Effector memory CD4-positive, alpha-beta T cell (primary cell): ENCODE measurements at regions not wholly inside any gene's neighbourhood (a gene's known extent, or its start where the extent isn't known, plus 50 kb on each side); places are given as distances from the start of the nearest gene placed in this dataset.

Experiments used
- DNase-seq, 3 donors: peaks; one replicate each; pipeline ENCODE4 v3.0.0-alpha.2; 2020
- H3K27ac ChIP-seq: 2 replicates; pipeline ENCODE4 v1.7.0; 2013; ENCODE audit warnings: mild to moderate bottlenecking, low read length, moderate library complexity; ENCODE audit not compliant: insufficient read depth, poor library complexity, severe bottlenecking
- H3K27me3 ChIP-seq: replicated peaks from 2 replicates; pipeline ENCODE4 v1.7.0; 2013; ENCODE audit warnings: mild to moderate bottlenecking, low read length; ENCODE audit not compliant: insufficient read depth, control insufficient read depth, poor library complexity, severe bottlenecking
- H3K36me3 ChIP-seq: 2 replicates; pipeline ENCODE4 v1.7.0; 2013; ENCODE audit warnings: mild to moderate bottlenecking, low read length, moderate library complexity; ENCODE audit not compliant: control insufficient read depth, insufficient read depth
- H3K4me1 ChIP-seq: 2 replicates; pipeline ENCODE4 v1.7.0; 2013; ENCODE audit warnings: low read length, mild to moderate bottlenecking; ENCODE audit not compliant: control insufficient read depth, insufficient read depth, poor library complexity, severe bottlenecking
- H3K4me3 ChIP-seq: 2 replicates; pipeline ENCODE4 v1.7.0; 2013; ENCODE audit warnings: low read length, low read depth, mild to moderate bottlenecking; ENCODE audit not compliant: insufficient read depth, poor library complexity, severe bottlenecking
- H3K9me3 ChIP-seq: 2 replicates; pipeline ENCODE4 v1.7.0; 2013; ENCODE audit warnings: mild to moderate bottlenecking, low read length, moderate library complexity; ENCODE audit not compliant: control insufficient read depth

DNA sequence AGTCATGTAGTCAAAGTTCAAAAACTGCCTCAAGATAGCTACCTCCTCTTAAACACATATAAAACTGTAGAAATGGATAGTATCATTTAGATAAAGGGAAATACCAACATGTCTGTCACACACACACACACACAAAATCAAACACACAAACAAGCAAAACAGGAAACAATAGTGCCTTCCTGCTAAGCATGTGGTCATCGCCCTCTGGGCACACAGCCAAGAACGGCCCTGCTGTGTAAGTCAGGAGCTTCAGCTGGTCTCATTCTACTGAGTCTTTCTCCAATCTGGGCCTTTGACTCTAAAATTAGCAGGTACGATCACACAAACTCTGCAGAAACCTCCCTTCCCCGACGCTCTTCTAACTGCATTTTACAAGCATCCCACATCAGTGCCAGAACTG lies 272.2 kb upstream of the CHRNA7 start:
- no peak for DNase-seq
- H3K36me3 ChIP-seq, result no peaks in the 10 kb centered on the region
- no peak overlapping the region for H3K27ac ChIP-seq
- no peaks in the 10 kb centered on the region for H3K27me3 ChIP-seq
- no peak overlapping the region for H3K4me3 ChIP-seq
- H3K4me1 ChIP-seq, result no peaks in the 10 kb centered on the region
- no peaks in the 10 kb centered on the region for H3K9me3 ChIP-seq

DNA sequence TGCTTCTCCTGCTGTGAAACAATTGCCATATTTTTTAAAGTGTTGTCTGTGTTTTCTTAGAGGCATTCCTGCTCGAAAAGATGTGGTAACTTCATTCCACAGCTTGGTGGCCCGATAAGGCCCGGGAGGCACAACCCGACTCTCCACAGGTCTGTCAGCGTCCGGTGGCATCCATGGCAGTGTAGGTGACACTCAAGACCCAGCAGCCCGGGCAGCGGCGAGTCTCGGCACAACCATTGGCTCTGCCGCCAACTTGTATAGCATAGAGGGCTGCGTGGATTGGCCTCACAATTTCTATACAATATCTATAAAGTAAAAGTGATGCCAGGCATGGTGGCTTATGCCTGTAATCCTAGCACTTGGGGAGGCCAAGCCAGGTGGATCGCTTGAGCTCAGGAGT lies 262.3 kb upstream of the CHRNA7 start:
- Histone ChIP-seq H3K36me3 (no peaks in the 10 kb centered on the region), H3K9me3 (no peaks in the 10 kb centered on the region), H3K4me3 (no peak overlapping the region), H3K27me3 (no peaks in the 10 kb centered on the region), H3K27ac (no peak overlapping the region), H3K4me1 (no peaks in the 10 kb centered on the region)
- no peak for DNase-seq

- Histone ChIP-seq H3K4me1 (no peaks in the 10 kb centered on the region), H3K27me3 (no peaks in the 10 kb centered on the region), H3K27ac (no peak overlapping the region)
Measured at GRCh38 chr15:31774045-31774444, 256.3 kb upstream of the CHRNA7 start.

GRCh38 chr15:31776039-31776438 lies 254.3 kb upstream of the CHRNA7 start:
- Histone ChIP-seq H3K27ac (no peak overlapping the region), H3K9me3 (no peaks in the 10 kb centered on the region), H3K27me3 (no peaks in the 10 kb centered on the region), H3K4me1 (no peaks in the 10 kb centered on the region), H3K4me3 (no peak overlapping the region), H3K36me3 (no peaks in the 10 kb centered on the region)
- no peak for DNase-seq

More at GRCh38 chr15:31774045-31774444, 256.3 kb upstream of the CHRNA7 start:
- DNase-seq, result no peak
- Histone ChIP-seq H3K9me3 (no peaks in the 10 kb centered on the region), H3K4me3 (no peak overlapping the region), H3K36me3 (no peaks in the 10 kb centered on the region)

- DNase-seq, result no peak
- no peaks in the 10 kb centered on the region for H3K27me3 ChIP-seq
- H3K27ac ChIP-seq, result no peak overlapping the region
- H3K4me3 ChIP-seq, result no peak overlapping the region
- H3K4me1 ChIP-seq, result no peaks in the 10 kb centered on the region
- no peaks in the 10 kb centered on the region for H3K36me3 ChIP-seq
- H3K9me3 ChIP-seq, result no peaks in the 10 kb centered on the region
Measured at GRCh38 chr15:31781261-31781660, 249.1 kb upstream of the CHRNA7 start.

DNA sequence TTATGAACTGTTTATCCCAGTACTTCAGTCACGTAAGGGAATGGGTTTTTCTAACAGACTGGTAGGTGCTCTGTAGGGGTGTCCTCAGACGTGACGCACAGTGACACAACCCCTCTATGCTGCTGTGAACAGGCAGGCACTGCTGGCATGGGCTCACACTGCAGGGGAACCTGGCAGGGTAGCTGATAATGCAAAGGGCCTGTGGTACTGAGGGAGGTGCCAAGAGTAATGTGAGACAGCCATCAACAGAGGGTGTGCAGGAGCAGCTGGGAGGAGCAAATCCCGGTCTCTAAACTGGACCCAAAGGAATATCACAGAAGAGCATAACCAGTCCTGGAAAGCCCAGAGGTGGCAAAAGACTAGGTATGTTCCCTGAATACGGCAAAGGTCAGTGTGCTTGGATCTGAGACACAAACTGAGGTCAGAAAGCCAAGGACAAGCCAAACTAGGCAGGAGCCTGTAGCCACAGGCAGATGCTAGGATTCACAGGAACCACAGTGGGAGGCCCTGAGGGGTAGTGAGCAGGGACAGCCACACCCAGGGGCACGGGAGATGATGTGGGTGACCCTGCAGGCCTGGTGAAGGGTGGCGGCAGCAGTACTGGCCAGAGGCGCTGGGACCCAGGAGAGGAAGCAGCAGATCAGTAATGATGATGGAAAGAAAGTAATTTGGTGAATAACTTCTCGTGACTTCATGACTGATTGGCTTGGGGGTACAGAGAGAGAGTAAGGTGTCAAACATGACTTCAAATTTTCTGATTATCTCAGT lies 248.1 kb upstream of the CHRNA7 start:
- H3K9me3 ChIP-seq, result no peaks in the 10 kb centered on the region
- H3K36me3 ChIP-seq, result no peaks in the 10 kb centered on the region
- no peak for DNase-seq
- H3K27ac ChIP-seq, result no peak overlapping the region
- H3K4me1 ChIP-seq, result no peaks in the 10 kb centered on the region
- no peak overlapping the region for H3K4me3 ChIP-seq
- no peaks in the 10 kb centered on the region for H3K27me3 ChIP-seq

- Histone ChIP-seq H3K27ac (no peak overlapping the region), H3K36me3 (no peaks in the 10 kb centered on the region), H3K9me3 (no peaks in the 10 kb centered on the region), H3K4me1 (no peaks in the 10 kb centered on the region), H3K4me3 (no peak overlapping the region), H3K27me3 (no peaks in the 10 kb centered on the region)
- DNase-seq, result no peak
Measured at GRCh38 chr15:31782951-31783350, 247.4 kb upstream of the CHRNA7 start.

GRCh38 chr15:31786360-31786759 lies 244.0 kb upstream of the CHRNA7 start:
- H3K4me1 ChIP-seq, result no peaks in the 10 kb centered on the region

GRCh38 chr15:31788104-31788503 lies 242.2 kb upstream of the CHRNA7 start:
- Histone ChIP-seq H3K4me3 (no peak overlapping the region), H3K27ac (no peak overlapping the region), H3K9me3 (no peaks in the 10 kb centered on the region), H3K36me3 (no peaks in the 10 kb centered on the region), H3K4me1 (no peaks in the 10 kb centered on the region), H3K27me3 (no peaks in the 10 kb centered on the region)
- DNase-seq, result no peak

More at GRCh38 chr15:31786360-31786759, 244.0 kb upstream of the CHRNA7 start:
- DNase-seq, result no peak
- Histone ChIP-seq H3K27me3 (no peaks in the 10 kb centered on the region), H3K4me3 (no peak overlapping the region), H3K36me3 (no peaks in the 10 kb centered on the region), H3K27ac (no peak overlapping the region), H3K9me3 (no peaks in the 10 kb centered on the region)

DNA sequence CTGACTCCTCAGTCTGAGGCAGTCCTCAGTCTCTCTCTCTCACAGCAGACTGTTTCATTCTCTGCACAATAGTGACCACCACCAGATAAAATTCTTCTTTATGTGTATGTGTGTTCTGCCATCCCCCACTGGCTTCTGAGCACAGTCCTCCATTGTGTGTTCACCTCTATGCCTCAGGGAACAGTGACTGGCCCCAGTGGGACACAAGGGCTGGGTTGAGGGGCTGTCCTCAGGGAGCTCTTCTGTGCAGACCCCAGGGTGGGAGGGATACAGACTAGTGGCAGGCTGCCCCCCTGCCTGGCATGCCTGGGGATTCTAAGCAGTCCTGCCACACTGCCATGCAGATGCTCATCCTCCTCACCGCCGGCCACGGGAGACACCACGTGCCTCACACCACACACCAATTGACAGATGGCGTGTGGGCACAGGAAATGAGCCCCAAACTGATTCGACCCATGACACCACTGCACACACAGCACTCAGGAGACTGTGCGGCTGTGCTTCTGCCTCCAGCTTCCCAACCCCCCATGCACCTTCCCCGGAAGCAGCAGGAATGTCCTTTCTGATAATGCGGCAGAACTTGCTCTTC lies 237.6 kb upstream of the CHRNA7 start:
- Histone ChIP-seq H3K36me3 (no peaks in the 10 kb centered on the region), H3K9me3 (no peaks in the 10 kb centered on the region), H3K4me3 (no peak overlapping the region), H3K27ac (no peak overlapping the region), H3K4me1 (no peaks in the 10 kb centered on the region), H3K27me3 (no peaks in the 10 kb centered on the region)
- no peak for DNase-seq
